Right lobe of liver (tissue), 6 donors: ENCODE measurements at regions not wholly inside any gene's neighbourhood (a gene's known extent, or its start where the extent isn't known, plus 50 kb on each side); places are given as distances from the start of the nearest gene placed in this dataset.
A peak's percentile ranks its signal among the peaks of the same experiment; 100 is the strongest.

Experiments used
- ATAC-seq, 4 donors: fragments of 200-7000 bp; cut with Tn5 transposase; one replicate each; pipeline ENCODE4 v1.9.1; 2020; ENCODE audit warnings: mild to moderate bottlenecking in 4 of 4, moderate library complexity in 4 of 4
- DNase-seq, 3 donors: peaks; one replicate each; pipeline ENCODE4 v3.0.0-alpha.2; 2020
- H3K27ac ChIP-seq, 3 donors: fragments of 200-600 bp; one replicate each; pipeline ENCODE4 v1.8.0; 2022
- H3K27me3 ChIP-seq, 2 donors: fragments of 200-600 bp; one replicate each; pipeline ENCODE4 v1.8.0; 2022
- H3K36me3 ChIP-seq, 4 donors: fragments of 200-600 bp; sonication (generic) in 1 of 4; one replicate each; pipeline versions ENCODE4 v1.5.1 to v1.8.0; 2017 to 2022; ENCODE audit warnings: control low read depth in 1 of 4
- H3K4me1 ChIP-seq, 4 donors: fragments of 200-600 bp; sonication (generic) in 1 of 4; one replicate each; pipeline versions ENCODE4 v1.5.1 to v1.8.0; 2017 to 2022; ENCODE audit warnings: control low read depth in 1 of 4
- H3K4me3 ChIP-seq, 3 donors: fragments of 200-600 bp; one replicate each; pipeline ENCODE4 v1.8.0; 2022
- H3K9me3 ChIP-seq, 4 donors: fragments of 200-600 bp; sonication (generic) in 1 of 4; one replicate each; pipeline versions ENCODE4 v1.5.1 to v1.8.0; 2017 to 2022; ENCODE audit warnings: control low read depth in 1 of 4
- CTCF ChIP-seq, 4 donors: fragments of 200-600 bp in 3 of 4; fragments of 450-650 bp in 1 of 4; IDR thresholded peaks; one replicate each; pipeline versions ENCODE4 v1.5.1 to v1.8.0; 2016 to 2022; ENCODE audit warnings: antibody characterized with exemption in 4 of 4, mild to moderate bottlenecking in 2 of 4
- POLR2A ChIP-seq: fragments of 450-650 bp; IDR thresholded peaks from one replicate; pipeline ENCODE4 v1.6.1; 2017; ENCODE audit warnings: antibody characterized with exemption, mild to moderate bottlenecking
- WGBS: methylation state at CpG from one replicate; pipeline ENCODE4 v1.1.6; 2018; ENCODE audit warnings: low coverage, low lambda C conversion rate; ENCODE audit not compliant: insufficient coverage; ENCODE audit errors: missing lambda C conversion rate; 5-methylcytosine and 5-hydroxymethylcytosine counted together
- intact Hi-C, 2 donors: fragments of 100-400 bp; cut with DNase I; formaldehyde crosslinking; loops; one replicate each; pipeline versions ENCODE4 v1.11.2 to v1.14.1; 2022
- donor health status: DM: no; HTN: yes; CAD: no.
- donor health status: DM: no; HTN: no; CAD: no.
- donor health status: DM: no; HTN: no; CAD: no.
- donor health status: DM: no; HTN: yes; CAD: no.
- donor health status: DM: no; HTN: yes; CAD: no.

- intact Hi-C loops = no loop called here
- H3K27me3 ChIP-seq = no peaks in the 10 kb centered on the region
- H3K27ac ChIP-seq = peak overlapping the region in 1 of 3 donors; percentile 65
- peak; percentile 71 to 87 (median 73) for ATAC-seq
- peak overlapping the region in 2 of 3 donors; percentile 24 to 41 for H3K4me3 ChIP-seq
- no peaks in the 10 kb centered on the region for H3K9me3 ChIP-seq
- TF ChIP-seq CTCF (IDR thresholded peaks at IDR 0.05) = no peak
- TF ChIP-seq POLR2A = no peak
- no peaks in the 10 kb centered on the region for H3K36me3 ChIP-seq
- DNase-seq = peak in 1 of 3 donors; percentile 51
- H3K4me1 ChIP-seq = peaks cover 0 to 15% (median 0%) of the 10 kb centered on the region in 4 donors
- 26% methylated on average over 7 of the region's 7 CpGs for WGBS
Measured at GRCh38 chrX:120752431-120753082, 122.7 kb upstream of the C1GALT1C1 start.

GRCh38 chrX:120751683-120752082 is 121.8 kb upstream of the C1GALT1C1 start:
- H3K36me3 ChIP-seq = no peaks in the 10 kb centered on the region
- TF ChIP-seq POLR2A (no peak), CTCF (IDR thresholded peaks at IDR 0.05) (no peak)
- peaks cover 0 to 17% (median 0%) of the 10 kb centered on the region in 4 donors for H3K4me1 ChIP-seq
- 28% methylated on average over 2 of the region's 2 CpGs for WGBS
- H3K27ac ChIP-seq = no peak overlapping the region
- peak overlapping the region in 1 of 3 donors; percentile 41 for H3K4me3 ChIP-seq
- ATAC-seq (no peak), DNase-seq (no peak)
- intact Hi-C loops = no loop called here
- no peaks in the 10 kb centered on the region for H3K27me3 ChIP-seq
- no peaks in the 10 kb centered on the region for H3K9me3 ChIP-seq

GRCh38 chrX:120750381-120750780 is 120.5 kb upstream of the C1GALT1C1 start:
- H3K27ac ChIP-seq = no peak overlapping the region
- H3K9me3 ChIP-seq = no peaks in the 10 kb centered on the region
- no peaks in the 10 kb centered on the region for H3K36me3 ChIP-seq
- ATAC-seq = no peak
- intact Hi-C loops = no loop called here
- TF ChIP-seq POLR2A (no peak), CTCF (IDR thresholded peaks at IDR 0.05) (no peak)
- no peaks in the 10 kb centered on the region for H3K27me3 ChIP-seq
- H3K4me3 ChIP-seq = no peak overlapping the region
- WGBS = 63% methylated on average over 1 of the region's 1 CpG
- H3K4me1 ChIP-seq = peaks cover 0 to 13% (median 0%) of the 10 kb centered on the region in 4 donors
- DNase-seq = no peak

- intact Hi-C loops = no loop called here
- H3K4me3 ChIP-seq = no peak overlapping the region
- WGBS = 27% methylated on average over 4 of the region's 4 CpGs
- no peaks in the 10 kb centered on the region for H3K9me3 ChIP-seq
- no peak for DNase-seq
- H3K27me3 ChIP-seq = no peaks in the 10 kb centered on the region
- peak in 1 of 4 donors; percentile 34 for ATAC-seq
- H3K27ac ChIP-seq = no peak overlapping the region
- no peak for TF ChIP-seq POLR2A
- no peak for TF ChIP-seq CTCF (IDR thresholded peaks at IDR 0.05)
- no peaks in the 10 kb centered on the region for H3K36me3 ChIP-seq
- H3K4me1 ChIP-seq = peaks cover 0 to 3% (median 0%) of the 10 kb centered on the region in 4 donors
Measured at GRCh38 chrX:120749141-120749846, 119.4 kb upstream of the C1GALT1C1 start.
